PC-9 (cell line): ENCODE measurements at regions not wholly inside any gene's neighbourhood (a gene's known extent, or its start where the extent isn't known, plus 50 kb on each side); places are given as distances from the start of the nearest gene placed in this dataset.

ENCODE experiments used
- BruUV-seq: library from RNA; stranded (reverse); fragments of 400-500 nt; replicated peaks from 2 replicates; lab custom pipeline; 2021; lab: Mats Ljungman, UMichigan
- CTCF ChIA-PET: fragments of 300-600 bp; sonication (Branson Sonifier 250); formaldehyde crosslinking; loops from one replicate; lab custom pipeline; 2022; ENCODE audit warnings: antibody characterized with exemption; lab: Charles Lee
- POLR2A ChIA-PET: fragments of 300-600 bp; sonication (Branson Sonifier 250); formaldehyde crosslinking; loops from one replicate; lab custom pipeline; 2022; ENCODE audit warnings: antibody characterized with exemption; ENCODE audit not compliant: unreplicated experiment; lab: Charles Lee
- DNase-seq, 2 experiments: peaks; one replicate each; pipeline versions ENCODE4 v3.0.0 to v3.0.0-alpha.2; 2015 to 2022; ENCODE audit warnings: mixed read lengths in 1 of 2
- H2AFZ ChIP-seq: fragments of 200-600 bp; sonication (generic); 2 replicates; pipeline ENCODE4 v1.8.1; 2017; ENCODE audit warnings: antibody characterized with exemption
- H3F3A ChIP-seq: fragments of 200-600 bp; sonication (generic); 2 replicates; pipeline ENCODE4 v1.8.1; 2017; ENCODE audit warnings: antibody characterized with exemption, mild to moderate bottlenecking, low read depth; ENCODE audit not compliant: insufficient read depth
- H3K27ac ChIP-seq: fragments of 200-600 bp; sonication (generic); 2 replicates; pipeline ENCODE4 v1.6.1; 2016; ENCODE audit warnings: mixed run types
- H3K27me3 ChIP-seq: fragments of 200-600 bp; sonication (generic); 2 replicates; pipeline ENCODE4 v1.6.1; 2016; ENCODE audit warnings: low read depth, mixed run types; ENCODE audit not compliant: insufficient read depth
- H3K36me3 ChIP-seq: fragments of 200-600 bp; sonication (generic); 2 replicates; pipeline ENCODE4 v1.6.1; 2016; ENCODE audit warnings: low read depth, mixed run types
- H3K4me1 ChIP-seq: fragments of 200-600 bp; sonication (generic); replicated peaks from 2 replicates; pipeline ENCODE4 v1.6.1; 2016; ENCODE audit warnings: mixed run types; ENCODE audit not compliant: insufficient read depth
- H3K4me2 ChIP-seq: fragments of 200-600 bp; sonication (generic); 2 replicates; pipeline ENCODE4 v1.6.1; 2017; ENCODE audit warnings: mixed run types
- H3K4me3 ChIP-seq: fragments of 200-600 bp; sonication (generic); 2 replicates; pipeline ENCODE4 v1.6.1; 2016; ENCODE audit warnings: mixed run types
- H3K79me2 ChIP-seq: fragments of 200-600 bp; sonication (generic); 2 replicates; pipeline ENCODE4 v1.6.1; 2017; ENCODE audit warnings: low read depth, mixed run types
- H3K9me2 ChIP-seq: fragments of 200-600 bp; sonication (generic); 2 replicates; pipeline ENCODE4 v1.8.1; 2017; ENCODE audit warnings: mild to moderate bottlenecking; ENCODE audit not compliant: insufficient read depth
- H3K9me3 ChIP-seq: fragments of 200-600 bp; sonication (generic); 2 replicates; pipeline ENCODE4 v1.8.1; 2016; ENCODE audit warnings: low read depth; ENCODE audit not compliant: insufficient read depth
- H4K20me1 ChIP-seq: fragments of 200-600 bp; sonication (generic); 2 replicates; pipeline ENCODE4 v1.8.1; 2017; ENCODE audit not compliant: insufficient read depth
- EZH2 ChIP-seq: fragments of 200-600 bp; sonication (generic); IDR thresholded peaks from 2 replicates; pipeline ENCODE4 v1.8.0; 2017; ENCODE audit warnings: antibody characterized with exemption, low read depth
- intact Hi-C: fragments of 100-400 bp; cut with micrococcal nuclease; formaldehyde crosslinking; loops from one replicate; pipeline ENCODE4 v1.10.0; 2022; ENCODE audit not compliant: unreplicated experiment
- TF ChIP-seq, protein P1 (sequence below): fragments of 200-600 bp; sonication (generic); conservative IDR thresholded peaks from 2 replicates; pipeline ENCODE4 v1.6.1; 2017; ENCODE audit warnings: mixed run types, antibody characterized with exemption, mild to moderate bottlenecking, moderate library complexity

- no peaks in the 10 kb centered on the region for H3F3A ChIP-seq
- DNase-seq, result no peak
- intact Hi-C loops, result no loop called here
- no peak overlapping the region; the same call in none of the 2 replicates for H2AFZ ChIP-seq
- TF ChIP-seq, protein P1, sequence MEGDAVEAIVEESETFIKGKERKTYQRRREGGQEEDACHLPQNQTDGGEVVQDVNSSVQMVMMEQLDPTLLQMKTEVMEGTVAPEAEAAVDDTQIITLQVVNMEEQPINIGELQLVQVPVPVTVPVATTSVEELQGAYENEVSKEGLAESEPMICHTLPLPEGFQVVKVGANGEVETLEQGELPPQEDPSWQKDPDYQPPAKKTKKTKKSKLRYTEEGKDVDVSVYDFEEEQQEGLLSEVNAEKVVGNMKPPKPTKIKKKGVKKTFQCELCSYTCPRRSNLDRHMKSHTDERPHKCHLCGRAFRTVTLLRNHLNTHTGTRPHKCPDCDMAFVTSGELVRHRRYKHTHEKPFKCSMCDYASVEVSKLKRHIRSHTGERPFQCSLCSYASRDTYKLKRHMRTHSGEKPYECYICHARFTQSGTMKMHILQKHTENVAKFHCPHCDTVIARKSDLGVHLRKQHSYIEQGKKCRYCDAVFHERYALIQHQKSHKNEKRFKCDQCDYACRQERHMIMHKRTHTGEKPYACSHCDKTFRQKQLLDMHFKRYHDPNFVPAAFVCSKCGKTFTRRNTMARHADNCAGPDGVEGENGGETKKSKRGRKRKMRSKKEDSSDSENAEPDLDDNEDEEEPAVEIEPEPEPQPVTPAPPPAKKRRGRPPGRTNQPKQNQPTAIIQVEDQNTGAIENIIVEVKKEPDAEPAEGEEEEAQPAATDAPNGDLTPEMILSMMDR, result no peak
- no peak for TF ChIP-seq EZH2
- H3K9me2 ChIP-seq, result 0 out of 2 replicates have a peak, but pooled peaks cover 5% of the 10 kb centered on the region
- H4K20me1 ChIP-seq, result no peaks in the 10 kb centered on the region
- no peaks in the 10 kb centered on the region for H3K9me3 ChIP-seq
- no peak overlapping the region for H3K4me3 ChIP-seq
- 0 out of 2 replicates have a peak, but pooled peaks cover 5% of the 10 kb centered on the region for H3K4me1 ChIP-seq
- BruUV-seq, result no TSS peak
- CTCF ChIA-PET, result interaction anchor here (0.8 kb wide), 1 partner anchor 1279 kb away, joined by 3 read pairs; no protein-coding TSS in a partner anchor
- no peak overlapping the region for H3K27ac ChIP-seq
- no peaks in the 10 kb centered on the region for H3K36me3 ChIP-seq
- no peak overlapping the region for H3K4me2 ChIP-seq
- no peaks in the 10 kb centered on the region for H3K27me3 ChIP-seq
- POLR2A ChIA-PET, result interaction anchor here (0.7 kb wide), 1 partner anchor 597 kb away, joined by 8 read pairs; no protein-coding TSS in a partner anchor
- no peaks in the 10 kb centered on the region for H3K79me2 ChIP-seq
Measured at GRCh38 chr12:90298289-90298948, 589.8 kb upstream of the ATP2B1 start.

GRCh38 chr12:90295858-90296257 is 587.2 kb upstream of the ATP2B1 start:
- Histone ChIP-seq H3K79me2 (no peaks in the 10 kb centered on the region), H3F3A (no peaks in the 10 kb centered on the region), H3K4me3 (no peak overlapping the region), H3K4me2 (no peak overlapping the region), H4K20me1 (no peaks in the 10 kb centered on the region), H3K9me3 (no peaks in the 10 kb centered on the region), H3K36me3 (no peaks in the 10 kb centered on the region), H3K27me3 (no peaks in the 10 kb centered on the region), H2AFZ (no peak overlapping the region), H3K27ac (no peak overlapping the region), H3K4me1 (0 out of 2 replicates have a peak, but pooled peaks cover 5% of the 10 kb centered on the region), H3K9me2 (0 out of 2 replicates have a peak, but pooled peaks cover 5% of the 10 kb centered on the region)
- DNase-seq, result no peak
- no TSS peak for BruUV-seq
- POLR2A ChIA-PET, result no interaction called here
- CTCF ChIA-PET, result no interaction called here
- TF ChIP-seq EZH2, result no peak
- TF ChIP-seq, protein P1, result no peak
- intact Hi-C loops, result no loop called here

DNA sequence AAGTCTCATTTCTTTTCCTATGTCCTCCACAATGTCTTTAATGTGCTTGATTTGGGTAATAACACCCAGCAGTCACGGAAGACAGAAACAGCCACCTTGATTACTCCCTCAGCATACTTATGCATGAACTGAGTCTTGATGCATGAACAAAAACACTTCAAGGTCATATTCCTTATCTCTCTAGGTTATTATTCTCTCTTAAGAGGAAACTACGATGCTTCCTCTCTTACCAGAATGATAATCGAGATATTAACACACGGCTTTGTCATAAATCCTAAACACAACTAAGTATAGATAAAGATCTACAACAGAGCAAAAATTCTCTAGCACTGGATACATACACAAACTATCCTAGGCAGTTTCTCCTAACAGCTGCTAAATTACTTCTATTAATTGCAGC is 583.5 kb upstream of the ATP2B1 start:
- 0 out of 2 replicates have a peak, but pooled peaks cover 5% of the 10 kb centered on the region for H3K9me2 ChIP-seq
- no peak overlapping the region for H3K4me2 ChIP-seq
- TF ChIP-seq EZH2, result no peak
- TF ChIP-seq, protein P1, result no peak
- DNase-seq, result no peak
- no peaks in the 10 kb centered on the region for H4K20me1 ChIP-seq
- H3K79me2 ChIP-seq, result no peaks in the 10 kb centered on the region
- H3K27me3 ChIP-seq, result no peaks in the 10 kb centered on the region
- intact Hi-C loops, result no loop called here
- H3K4me1 ChIP-seq, result no peaks in the 10 kb centered on the region
- H3F3A ChIP-seq, result no peaks in the 10 kb centered on the region
- no peak overlapping the region; the same call in 1 of the 2 replicates for H2AFZ ChIP-seq
- H3K36me3 ChIP-seq, result no peaks in the 10 kb centered on the region
- no peak overlapping the region for H3K4me3 ChIP-seq
- no TSS peak for BruUV-seq
- no peak overlapping the region for H3K27ac ChIP-seq
- POLR2A ChIA-PET, result no interaction called here
- H3K9me3 ChIP-seq, result 0 out of 2 replicates have a peak, but pooled peaks cover 10% of the 10 kb centered on the region
- CTCF ChIA-PET, result no interaction called here
